ENCODE measurements at regions not wholly inside any gene's neighbourhood (a gene's known extent, or its start where the extent isn't known, plus 50 kb on each side); places are given as distances from the start of the nearest gene placed in this dataset.

- no peak for DNase-seq
Measured at GRCh38 chr5:163369776-163370385, 67.5 kb upstream of the CCNG1 start.

- DNase-seq, result no peak
Measured at GRCh38 chr5:163373436-163374084, 63.8 kb upstream of the CCNG1 start.

- no peak for DNase-seq
Measured at GRCh38 chr5:163377982-163378381, 59.4 kb upstream of the CCNG1 start.

DNA sequence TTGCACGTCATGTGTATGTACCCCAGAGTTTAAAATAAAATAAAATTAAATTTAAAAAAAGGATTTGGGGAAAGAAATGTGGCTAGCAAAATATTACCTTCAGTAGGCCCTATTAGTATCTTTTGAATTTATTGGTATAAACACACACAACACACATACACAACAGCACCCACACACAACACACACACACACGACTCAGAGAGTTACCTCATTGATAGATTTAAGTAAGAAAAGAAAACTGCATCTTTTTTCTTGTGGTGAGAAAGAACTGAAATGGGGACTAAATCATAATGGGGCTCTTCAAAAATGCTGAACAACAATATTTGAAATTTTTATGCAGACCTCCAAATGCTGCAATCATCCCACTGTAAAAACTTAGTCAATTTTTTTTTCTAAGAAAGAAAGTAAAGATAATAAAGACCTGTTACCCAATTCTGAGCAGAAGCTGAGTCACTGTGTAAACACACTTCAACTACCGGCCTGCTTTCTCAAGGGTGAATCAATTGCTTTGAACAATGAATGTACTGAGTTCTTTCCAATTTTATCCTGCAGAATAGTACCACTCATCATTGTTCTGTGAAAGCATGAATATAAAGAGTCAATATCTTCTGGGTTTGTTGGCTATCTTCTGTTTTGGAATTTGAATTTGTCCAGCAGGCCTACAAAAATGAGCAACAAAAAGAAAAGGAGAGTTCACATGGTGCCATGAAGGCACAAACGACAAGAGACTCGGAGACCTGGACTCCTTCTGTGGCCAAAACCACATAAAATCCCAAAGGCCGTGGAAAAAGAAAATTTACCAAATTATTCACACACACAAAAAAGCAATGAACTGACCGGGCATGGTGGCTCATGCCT, 57.9 kb upstream of the CCNG1 start:
- DNase-seq, result no peak

DNA sequence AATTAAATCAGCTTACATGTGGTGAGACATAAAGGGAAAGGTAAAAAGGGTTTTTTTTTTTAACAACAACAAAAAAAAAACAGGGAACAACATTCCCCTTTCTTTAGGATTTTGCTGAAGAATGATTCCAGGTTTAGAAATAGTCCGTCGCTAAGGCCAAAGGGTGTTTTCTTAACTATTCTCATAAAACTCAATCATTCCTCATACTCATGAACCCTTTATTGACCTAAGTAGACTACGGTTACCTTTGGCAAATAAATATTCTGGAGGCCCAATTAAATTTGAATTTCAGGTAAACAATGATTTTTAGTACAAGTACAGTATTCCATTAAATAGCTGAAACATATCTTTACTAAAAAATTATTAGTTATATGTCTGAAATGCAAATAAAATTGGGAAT, 55.6 kb upstream of the CCNG1 start:
- DNase-seq, result no peak

DNA sequence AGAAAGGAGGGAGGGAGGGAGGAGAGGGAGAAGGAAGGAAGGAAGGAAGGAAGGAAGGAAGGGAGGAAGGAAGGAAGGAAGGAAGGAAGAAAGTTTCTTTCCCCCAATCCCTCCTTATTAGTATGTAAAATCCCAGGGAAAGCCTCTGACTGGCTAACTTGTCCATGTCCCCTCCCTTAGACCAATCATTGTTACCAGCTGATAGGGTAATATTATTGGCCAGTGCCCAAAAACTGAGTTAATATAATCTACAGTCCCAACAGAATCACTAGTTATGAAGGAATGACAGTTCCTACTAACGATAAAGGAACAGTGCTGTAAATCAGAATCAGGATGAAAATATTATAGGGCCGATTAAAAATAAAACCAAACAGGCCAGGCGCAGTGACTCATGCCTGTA, 53.6 kb upstream of the CCNG1 start:
- DNase-seq, result no peak

DNA sequence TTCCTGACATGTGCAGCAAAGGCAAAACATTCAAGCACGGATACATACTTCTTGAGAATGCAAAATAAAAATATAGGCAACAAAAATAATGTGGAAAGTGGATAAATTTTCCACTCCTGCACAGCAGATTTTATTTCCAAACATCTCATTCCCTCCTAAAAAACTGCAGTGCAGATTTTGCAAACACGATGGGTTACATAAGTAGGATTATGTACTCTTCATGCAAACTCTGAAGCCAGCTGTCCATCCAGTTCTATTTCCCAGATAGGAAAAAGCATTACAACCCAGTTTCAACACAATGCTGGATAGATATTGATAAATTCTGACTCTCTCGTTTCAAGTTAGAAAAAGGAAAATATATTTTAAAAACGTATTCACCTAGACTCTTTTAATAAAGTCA, 52.7 kb upstream of the CCNG1 start:
- no peak for DNase-seq

DNA sequence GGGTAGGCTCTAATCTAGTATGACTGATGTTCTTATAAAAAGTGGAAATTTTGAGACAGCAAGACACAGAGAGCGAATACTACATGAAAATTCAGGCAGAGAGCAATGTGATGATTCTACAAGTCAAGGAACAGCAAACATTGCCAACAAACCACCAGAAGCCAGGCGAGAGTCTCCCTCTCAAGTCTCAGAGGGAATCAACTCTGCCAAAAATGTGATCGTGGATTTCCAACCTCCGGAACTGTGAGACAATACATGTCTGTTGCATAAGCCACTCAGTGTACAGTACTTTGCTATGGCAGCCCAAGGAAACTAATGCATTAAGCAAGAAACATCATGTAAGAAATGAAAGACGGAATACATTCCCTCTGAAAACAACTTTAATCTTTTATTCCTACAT, 52.1 kb upstream of the CCNG1 start:
- DNase-seq, result no peak

DNA sequence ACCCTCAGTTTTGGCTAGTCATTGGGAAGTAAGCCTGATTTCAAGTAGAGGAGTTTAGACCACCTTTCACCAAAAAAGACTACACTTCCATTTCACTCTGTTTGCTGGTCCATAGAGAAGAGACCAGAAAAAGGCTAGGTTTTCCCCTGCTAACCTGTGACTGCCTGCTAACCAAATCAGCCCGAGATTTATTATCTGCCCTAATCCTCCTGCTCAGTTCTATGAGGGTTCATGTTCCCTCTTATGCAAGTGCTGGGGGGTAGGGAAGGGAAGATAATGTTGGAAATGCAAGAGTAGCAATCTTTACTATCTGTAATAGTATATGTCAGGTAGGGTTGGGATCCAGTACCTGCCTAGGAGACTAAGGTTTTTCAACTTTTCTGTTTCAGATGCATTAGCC, 51.6 kb upstream of the CCNG1 start:
- no peak for DNase-seq

DNA sequence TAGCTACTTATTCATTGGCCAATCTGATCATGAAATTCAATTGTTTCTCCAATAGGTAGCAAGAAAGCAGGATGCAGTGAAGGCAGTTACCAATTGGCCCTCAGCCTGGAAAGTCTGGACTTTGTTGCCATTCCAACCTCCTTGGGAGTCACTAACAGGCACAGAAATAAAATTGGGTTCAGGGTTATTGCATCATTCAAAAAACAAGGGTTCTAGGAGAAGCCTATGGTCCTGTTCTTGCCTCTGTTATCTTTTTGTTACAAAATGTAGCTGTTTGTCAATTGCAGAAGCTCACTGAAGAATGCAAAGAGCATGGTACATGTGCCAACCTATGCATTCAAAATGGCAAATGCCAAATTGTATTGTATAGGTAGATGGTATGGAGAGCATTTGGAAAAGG, 51.0 kb upstream of the CCNG1 start:
- no peak for DNase-seq

- no peak for DNase-seq
Measured at GRCh38 chr5:163387589-163388343, 49.6 kb upstream of the CCNG1 start.

All from central memory CD4-positive, alpha-beta T cell (primary cell).